ENCODE measurements at regions not wholly inside any gene's neighbourhood (a gene's known extent, or its start where the extent isn't known, plus 50 kb on each side); places are given as distances from the start of the nearest gene placed in this dataset.

DNA sequence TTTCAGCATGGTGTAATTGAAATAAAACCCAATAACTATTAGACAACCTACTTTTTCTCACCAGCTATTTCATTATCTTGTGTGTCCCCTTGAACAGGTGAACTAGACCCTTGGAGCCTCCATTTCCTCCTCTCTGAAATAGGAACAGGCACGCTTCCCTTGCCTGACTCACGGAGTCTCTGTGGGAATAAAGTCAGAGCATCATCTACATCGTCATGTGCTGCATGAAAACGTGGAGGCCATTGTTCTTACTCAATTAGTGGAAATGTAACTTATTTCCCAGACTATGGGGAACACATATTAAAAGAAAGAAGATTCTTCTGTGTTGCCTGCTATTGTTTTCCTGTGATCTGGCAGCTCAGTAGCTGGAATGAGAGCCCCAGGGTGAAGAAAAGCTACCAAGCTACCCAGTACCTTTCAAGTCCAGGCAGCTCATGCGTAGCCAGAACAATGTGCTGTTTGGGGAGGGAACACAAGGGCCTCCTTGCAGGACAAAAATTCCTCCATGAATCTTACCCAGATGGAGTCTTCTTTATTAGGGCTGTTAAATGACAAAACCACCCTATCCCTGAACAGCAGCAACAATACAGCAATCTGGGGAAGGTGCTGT, 59.8 kb downstream of the SOX11 start:
- DNase-seq: no peak

DNA sequence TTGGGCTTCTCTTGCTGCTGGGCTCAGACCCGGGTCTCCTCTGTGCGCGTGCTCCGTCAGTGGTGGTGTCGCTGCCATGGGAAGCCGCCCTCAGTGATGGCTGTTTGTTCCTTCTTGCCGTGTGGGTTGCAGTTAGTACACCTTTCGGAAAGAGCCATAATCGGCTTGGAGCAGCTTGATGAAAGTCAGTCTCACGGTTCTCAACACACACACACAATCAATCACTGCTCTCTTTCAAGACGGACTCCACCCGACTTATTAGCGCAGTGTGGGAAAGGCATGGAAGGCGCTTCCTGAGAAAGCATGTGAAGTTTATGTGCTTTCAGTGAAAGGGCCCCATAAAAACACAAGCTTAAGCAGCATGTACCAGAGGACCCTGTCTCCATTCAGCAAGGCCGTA, 64.1 kb downstream of the SOX11 start:
- DNase-seq: no peak

- DNase-seq: no peak
Observed at GRCh38 chr2:5758346-5758745, 66.2 kb downstream of the SOX11 start.

DNA sequence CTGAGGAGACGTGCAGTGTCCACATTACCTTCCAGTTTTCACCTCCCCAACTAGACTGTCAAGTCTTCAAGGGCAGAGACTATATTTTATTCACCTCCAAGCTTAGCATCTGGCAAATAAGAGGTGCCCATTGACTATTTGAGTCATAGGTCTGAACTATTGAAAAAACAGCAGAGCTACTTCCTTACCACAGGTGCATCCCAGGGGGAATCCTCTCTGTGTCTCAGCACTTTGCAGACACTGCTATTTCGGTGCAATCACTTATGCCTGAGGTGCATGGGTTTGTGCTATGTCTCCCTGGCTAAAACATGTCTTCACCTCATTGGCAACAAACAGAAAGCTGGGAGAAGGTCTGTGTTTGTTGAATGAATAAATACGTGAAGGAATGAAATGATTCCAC, 67.8 kb downstream of the SOX11 start:
- no peak for DNase-seq

DNA sequence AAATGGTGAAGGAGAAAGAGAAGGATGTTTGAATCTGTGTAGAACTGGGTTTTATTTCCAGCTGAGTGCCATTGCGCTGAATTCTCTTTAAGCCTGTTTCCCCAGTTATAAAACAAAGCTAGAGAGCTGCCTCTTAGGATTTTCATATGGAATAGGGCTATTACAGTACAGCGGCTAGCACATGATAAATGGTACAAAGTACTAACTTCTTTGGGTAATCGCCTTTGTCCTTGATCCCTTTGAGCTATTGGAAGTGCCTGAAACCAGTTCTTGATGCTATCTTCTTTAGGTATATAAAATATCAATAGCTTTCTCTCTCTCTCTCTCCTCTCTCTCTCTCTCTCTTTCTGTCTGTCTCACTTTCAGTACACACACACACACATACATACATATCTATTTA, 71.3 kb downstream of the SOX11 start:
- DNase-seq: no peak

DNA sequence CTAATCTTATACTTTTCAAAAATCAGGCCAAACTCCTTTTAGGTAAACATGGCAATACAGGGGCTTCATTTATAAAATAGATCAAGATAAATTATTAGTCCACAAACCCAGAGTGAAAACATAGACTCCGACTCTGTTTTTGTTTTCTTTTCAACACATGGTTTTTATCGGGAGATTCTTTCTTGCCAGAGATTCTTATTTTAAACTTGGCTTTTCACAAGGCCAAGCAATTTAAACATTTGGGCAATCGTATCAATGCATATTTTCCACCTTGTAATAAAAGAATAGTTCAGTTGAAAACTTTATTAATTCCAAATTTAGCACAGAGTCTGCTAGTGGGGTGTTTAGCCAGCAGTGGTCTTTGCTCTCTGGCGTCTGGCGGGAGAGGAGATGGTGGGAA, 71.9 kb downstream of the SOX11 start:
- DNase-seq: no peak

- DNase-seq: no peak
Observed at GRCh38 chr2:5766056-5766455, 73.9 kb downstream of the SOX11 start.

GRCh38 chr2:5766561-5766960, 74.4 kb downstream of the SOX11 start:
- DNase-seq: no peak

DNA sequence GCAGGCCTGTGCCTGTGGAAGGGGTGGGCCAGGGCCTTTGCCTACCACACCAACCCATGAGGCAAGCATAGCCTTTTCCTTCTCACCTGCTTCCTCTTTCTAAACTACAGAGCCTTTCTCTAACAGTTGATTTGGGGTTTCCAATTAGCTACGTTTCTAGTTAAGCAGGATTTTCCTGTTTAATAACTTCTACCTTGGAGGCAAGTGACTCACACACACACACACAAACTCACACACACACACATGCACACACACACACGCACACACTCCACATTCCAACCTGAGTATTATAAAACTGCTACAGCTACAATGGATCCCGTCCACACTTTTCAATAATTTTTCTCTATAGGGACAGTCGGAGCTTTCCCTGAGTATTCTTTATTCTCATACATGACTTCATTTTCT, 84.9 kb downstream of the SOX11 start:
- DNase-seq: no peak

DNA sequence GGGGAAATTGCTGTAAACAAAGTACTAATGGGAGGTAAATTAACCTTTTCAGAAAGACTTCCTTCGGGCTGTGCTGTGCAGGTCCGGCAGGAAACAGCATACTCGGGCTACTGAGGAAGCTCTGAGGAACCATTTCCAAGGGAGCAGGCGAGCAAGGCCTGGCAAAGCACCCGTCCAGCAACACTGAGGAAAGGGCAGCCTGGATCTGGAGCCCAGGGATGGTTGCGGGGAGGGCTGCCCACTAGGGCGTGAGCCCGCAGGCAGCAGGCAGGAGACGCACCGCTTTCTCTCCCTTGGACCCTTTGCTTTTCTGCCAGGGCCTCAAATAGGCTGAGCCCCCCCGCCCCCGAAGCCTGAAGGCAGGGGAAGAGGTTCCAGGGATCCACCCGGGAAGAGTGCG, 89.5 kb downstream of the SOX11 start:
- no peak for DNase-seq

DNA sequence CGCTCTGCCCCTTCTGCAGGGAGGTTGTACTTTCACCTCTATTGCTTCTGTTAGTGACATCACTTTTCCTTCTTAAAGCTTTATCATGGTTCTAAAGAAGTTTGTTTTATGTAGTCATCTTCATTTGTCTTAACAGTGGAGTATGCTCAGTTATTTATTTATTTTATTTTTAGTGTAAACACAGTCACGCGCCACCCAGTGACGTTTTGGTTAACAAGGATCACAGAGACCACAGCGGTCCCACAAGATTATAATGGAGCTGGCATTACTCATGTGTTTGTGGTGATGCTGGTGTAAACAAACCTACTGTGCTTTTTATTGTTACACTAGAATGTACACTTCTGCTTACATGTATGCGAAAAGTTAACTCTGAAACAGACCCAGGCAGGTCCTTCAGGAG, 89.9 kb downstream of the SOX11 start:
- DNase-seq: no peak

GRCh38 chr2:5788447-5788846, 96.3 kb downstream of the SOX11 start:
- DNase-seq: no peak

GRCh38 chr2:5791371-5791770, 99.2 kb downstream of the SOX11 start:
- DNase-seq: no peak

DNA sequence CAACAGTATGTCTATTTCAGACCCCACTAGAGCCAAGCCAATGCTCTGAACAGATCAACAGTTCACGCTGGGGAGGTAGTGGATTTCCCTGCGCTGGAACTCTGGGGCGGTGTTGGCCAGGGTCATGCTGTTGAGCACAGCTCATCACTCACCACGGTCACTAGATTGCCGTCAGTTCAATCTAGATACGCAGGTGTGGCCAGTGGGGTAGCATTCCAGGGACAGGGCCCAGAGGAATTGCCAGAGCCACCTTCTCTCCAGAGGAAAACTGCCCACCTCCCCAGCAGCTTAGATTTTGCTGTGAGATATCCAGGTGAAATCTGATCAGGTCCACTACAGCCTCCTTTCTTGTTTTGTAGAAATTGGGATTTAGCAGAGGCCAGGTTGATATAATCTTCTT, 101.8 kb downstream of the SOX11 start:
- DNase-seq: no peak

DNA sequence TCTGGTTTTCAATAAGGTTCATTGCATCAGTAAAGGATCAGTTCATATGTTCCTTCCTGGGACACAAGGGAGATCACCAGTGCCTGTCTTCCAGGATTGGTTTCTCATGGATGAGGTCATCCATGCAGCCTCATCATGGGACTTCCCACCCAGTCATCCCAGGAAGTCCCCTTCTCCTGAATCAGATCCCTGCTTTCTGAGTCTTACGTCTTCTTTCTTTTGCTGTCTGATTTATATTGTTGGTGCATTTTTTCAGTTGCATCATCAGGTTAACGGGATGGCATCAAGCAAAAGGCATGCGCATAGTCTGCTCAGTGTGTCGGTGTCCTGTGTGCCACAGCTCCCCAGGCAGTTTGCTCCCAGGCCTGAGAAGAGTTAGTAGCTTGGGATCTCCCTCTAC, 105.9 kb downstream of the SOX11 start:
- no peak for DNase-seq

GRCh38 chr2:5799348-5799747, 107.2 kb downstream of the SOX11 start:
- DNase-seq: no peak

DNA sequence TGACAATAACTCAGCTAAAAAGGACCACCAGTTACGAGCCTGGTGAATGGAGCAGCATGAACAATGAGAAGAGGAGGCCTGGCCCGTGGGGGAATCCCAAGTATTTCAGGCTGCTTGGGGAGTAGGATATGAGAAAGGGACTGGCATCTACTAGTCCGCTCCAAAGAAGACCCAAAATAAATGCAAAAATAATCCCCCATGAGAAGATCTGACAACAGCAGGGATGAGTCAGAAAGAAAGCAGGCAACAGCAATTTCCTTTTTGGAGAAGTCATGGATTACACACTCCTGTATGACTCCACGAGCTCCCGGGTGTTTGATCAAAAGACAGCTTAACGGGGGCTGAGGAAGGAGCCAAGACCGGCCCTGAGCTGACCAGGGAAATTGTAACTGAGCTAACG, 111.4 kb downstream of the SOX11 start:
- no peak for DNase-seq

GRCh38 chr2:5818961-5819600, 126.9 kb downstream of the SOX11 start:
- DNase-seq: no peak

DNA sequence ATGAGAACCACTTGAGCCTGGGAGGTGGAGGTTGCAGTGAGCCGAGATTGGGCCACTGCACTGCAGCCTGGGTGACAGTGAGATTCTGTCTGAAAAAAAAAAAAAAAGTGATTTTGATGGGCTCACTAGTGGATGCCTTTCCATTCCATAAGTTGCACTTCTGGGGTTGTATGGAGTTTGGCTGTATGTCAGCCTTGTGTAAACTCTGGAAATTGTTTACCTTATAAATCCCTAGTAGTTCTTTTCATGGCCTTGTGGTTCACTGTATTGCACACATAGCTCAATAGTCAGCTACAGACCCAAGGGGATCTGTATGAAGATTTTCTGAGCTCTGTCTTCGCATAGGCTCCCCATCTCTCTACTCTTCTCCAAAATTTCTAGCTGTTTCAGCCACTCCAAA, 131.9 kb downstream of the SOX11 start:
- no peak for DNase-seq

DNA sequence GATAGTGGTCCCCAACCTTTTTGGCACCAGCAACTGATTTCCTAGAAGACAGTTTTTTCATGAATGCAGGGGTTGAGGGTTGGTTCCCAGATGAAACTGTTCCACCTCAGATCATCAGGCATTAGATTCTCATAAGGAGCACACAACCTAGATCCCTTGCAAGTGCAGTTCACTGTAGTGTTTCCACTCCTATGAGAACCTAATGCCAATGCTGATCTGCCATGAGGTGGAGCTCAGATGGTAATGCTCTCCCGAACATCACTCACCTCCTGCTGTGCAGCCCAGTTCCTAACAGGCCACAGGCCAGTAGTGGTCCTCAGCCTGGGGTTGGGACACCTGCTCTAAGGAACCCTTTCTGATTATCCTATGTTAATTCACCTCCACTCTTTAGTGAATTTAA, 133.5 kb downstream of the SOX11 start:
- no peak for DNase-seq

DNA sequence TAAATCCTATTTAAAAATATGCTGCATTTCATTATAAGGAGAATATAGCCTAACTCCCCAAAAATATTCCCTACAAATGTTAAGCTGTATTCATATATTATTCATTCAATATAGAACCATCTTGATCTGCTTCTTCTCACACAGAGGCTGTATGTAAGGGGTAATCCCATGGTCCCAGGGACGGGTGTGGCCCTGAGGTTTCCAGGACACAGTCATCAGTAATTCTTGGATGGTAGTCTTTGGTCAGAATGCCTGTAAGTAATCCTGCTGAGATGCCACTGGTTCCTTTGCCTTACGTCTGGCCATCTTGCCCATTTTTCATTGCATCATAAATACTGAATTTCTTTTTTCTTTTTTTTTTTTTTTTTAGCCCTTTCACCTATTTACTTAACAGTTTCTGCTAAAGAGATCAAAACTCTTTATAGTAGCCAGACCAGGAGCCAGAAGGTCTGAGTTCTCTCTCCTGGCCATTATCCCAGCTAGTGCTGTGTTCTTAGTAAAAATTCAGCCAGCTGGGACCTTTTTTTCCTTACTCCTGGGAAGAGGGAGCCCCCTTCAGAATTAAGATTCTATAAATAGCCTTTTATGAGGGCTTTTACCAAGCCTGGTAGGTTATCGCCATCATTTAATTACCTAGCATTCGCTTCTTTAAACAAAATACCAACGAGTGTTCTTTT, 134.9 kb downstream of the SOX11 start:
- no peak for DNase-seq

GRCh38 chr2:5834501-5834900, 142.3 kb downstream of the SOX11 start:
- DNase-seq: no peak

GRCh38 chr2:5839550-5839949, 147.4 kb downstream of the SOX11 start:
- DNase-seq: no peak

GRCh38 chr2:5841126-5841525, 148.9 kb downstream of the SOX11 start:
- no peak for DNase-seq

- no peak for DNase-seq
Observed at GRCh38 chr2:5842326-5842725, 150.1 kb downstream of the SOX11 start.

Data from NCI-H2081 (cell line).